Right kidney (tissue), 1 donor: ENCODE measurements at regions not wholly inside any gene's neighbourhood (a gene's known extent, or its start where the extent isn't known, plus 50 kb on each side); places are given as distances from the start of the nearest gene placed in this dataset.

ENCODE experiments used
- DNase-seq: peaks from one replicate; pipeline ENCODE4 v3.0.0-alpha.2; 2016

GRCh38 chr17:73987845-73988509, 215.5 kb upstream of the RPL38 start:
- no peak for DNase-seq

- DNase-seq: no peak
Observed at GRCh38 chr17:73989671-73990070, 213.8 kb upstream of the RPL38 start.

GRCh38 chr17:73990290-73990689, 213.2 kb upstream of the RPL38 start:
- DNase-seq: no peak

GRCh38 chr17:73991260-73991659, 212.2 kb upstream of the RPL38 start:
- DNase-seq: no peak

DNA sequence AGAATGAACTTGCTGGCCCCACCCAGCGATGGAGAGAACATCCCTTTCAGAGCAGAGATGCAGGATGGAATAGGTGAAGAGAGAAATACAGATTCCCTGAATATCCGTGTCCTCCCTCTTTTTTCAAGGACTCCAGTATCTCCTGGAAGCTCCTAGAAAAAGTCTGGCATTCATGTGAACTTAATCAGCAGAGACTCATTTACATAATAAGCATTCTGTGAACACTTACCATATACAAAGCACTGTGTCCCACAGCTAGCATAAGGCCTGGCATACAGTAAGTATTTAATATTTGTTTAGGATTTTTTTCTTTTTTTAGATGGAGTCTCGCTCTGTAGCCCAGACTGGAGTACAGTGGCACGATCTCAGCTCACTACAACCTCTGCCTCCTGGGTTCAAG, 208.5 kb upstream of the RPL38 start:
- DNase-seq: no peak

DNA sequence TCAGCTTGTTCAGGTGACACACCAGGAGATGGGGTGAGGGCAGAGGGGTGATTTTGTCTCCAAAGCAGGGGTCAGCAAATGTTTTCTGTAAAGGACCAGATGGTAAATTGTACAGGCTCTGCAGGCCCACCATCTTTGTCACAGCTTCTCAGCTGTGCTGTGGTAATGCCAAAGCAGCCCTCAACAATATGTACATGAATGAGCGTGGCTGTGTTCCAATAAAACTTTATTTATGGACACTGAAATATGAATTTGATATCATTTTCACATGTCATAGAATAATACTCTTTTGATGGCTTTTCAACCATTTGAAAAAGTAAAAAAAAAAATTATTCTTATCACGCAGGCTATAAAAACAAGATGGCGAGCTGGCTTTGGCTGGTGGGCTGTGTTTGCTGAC, 206.4 kb upstream of the RPL38 start:
- no peak for DNase-seq

DNA sequence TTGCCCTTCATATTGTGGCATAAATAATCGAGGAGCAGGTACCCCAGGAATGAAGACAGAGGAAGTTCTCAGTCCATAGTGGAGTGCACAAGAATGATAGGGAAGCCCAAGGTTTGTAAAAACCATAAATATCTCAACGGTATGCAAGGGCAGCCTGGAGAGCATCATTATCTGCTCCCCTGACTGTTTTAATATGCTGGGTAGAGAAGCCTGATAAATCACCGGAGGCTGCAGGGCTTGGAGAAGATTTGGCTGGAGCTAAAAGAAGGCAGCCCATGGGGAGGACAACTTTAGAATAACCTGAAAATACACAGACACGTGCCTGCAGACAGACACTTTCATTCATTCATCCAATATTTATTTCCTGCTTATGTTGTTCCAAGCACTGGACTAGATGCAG, 205.2 kb upstream of the RPL38 start:
- DNase-seq: no peak

GRCh38 chr17:73998653-73999645, 204.5 kb upstream of the RPL38 start:
- peak; percentile 66 for DNase-seq

DNA sequence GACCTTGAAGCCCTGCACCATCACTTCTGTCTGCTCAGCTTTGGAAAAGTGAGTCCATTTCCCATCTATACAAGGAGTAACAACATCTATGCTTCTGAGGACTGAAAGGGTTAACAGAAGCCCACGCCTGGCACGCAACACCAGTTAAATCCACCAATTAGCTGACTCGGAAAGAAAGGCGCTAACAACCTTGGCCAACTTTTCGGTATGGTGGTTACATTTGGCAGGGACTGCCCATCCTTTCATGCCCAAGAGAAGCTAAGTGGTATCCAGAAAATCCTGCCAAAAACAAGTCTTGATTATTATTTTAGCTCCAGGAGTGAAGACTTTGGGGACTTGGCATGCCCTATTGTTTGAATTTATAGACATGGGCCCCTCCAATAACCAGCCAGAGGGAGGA, 202.3 kb upstream of the RPL38 start:
- DNase-seq: no peak

- DNase-seq: no peak
Observed at GRCh38 chr17:74002241-74002640, 201.2 kb upstream of the RPL38 start.

DNA sequence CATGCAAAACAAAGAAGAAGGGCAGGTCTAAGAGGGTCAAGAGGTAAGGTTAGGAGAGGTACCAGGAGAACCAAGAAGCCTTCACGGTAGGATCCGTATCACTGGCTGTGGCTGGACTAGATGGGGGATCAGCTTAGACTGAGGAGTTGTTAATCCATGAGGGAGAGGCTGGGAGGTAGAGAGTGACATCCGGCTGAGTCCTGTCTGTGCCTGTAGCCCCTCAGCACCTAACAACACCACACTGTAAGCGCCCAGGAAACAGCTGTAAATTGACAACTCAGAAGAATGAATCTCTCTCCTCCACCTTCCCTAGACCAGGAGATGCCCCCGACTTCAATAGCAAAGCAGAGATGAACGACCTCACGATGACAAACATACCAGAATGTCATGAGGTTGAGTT, 199.4 kb upstream of the RPL38 start:
- no peak for DNase-seq

DNA sequence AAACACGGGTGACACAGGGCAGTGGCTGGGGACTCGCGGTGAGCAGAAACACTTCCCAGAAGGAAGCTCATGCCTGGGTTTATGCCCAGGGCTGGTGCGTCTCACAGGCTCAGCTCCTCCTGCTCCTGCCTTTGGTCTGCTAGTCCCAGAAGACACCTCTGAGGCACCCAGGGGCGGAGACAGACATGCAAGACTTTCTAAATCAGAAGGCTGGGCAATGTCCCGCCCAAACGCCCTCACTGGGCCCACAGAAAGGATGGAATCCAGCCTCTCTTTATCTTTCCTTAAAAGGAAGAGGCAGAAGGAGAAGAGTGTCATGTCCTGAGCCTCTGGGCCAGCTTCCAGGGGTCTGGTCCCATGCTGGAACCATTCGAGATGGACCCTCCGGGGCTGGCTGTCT, 197.7 kb upstream of the RPL38 start:
- no peak for DNase-seq

DNA sequence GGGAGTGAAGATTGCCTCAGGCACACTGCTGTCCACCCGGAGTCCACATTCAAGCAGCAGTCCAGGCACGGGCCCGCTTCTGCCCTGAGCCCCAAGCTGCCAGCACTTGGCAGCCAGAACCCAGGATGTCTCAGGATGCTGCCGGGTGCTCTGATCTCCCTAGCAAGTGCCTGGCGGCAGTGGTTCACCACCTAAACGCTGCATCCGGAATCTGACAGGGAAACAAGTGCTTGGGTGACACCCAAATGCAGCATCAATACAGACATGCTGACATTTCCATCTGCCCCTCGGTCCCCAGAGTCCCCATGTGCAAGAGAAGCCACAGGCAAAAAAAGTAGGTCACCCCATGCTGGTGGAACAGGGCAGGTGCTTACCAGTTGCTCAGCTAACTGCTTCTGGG, 197.1 kb upstream of the RPL38 start:
- DNase-seq: no peak

- DNase-seq: no peak
Observed at GRCh38 chr17:74008196-74008595, 195.3 kb upstream of the RPL38 start.

DNA sequence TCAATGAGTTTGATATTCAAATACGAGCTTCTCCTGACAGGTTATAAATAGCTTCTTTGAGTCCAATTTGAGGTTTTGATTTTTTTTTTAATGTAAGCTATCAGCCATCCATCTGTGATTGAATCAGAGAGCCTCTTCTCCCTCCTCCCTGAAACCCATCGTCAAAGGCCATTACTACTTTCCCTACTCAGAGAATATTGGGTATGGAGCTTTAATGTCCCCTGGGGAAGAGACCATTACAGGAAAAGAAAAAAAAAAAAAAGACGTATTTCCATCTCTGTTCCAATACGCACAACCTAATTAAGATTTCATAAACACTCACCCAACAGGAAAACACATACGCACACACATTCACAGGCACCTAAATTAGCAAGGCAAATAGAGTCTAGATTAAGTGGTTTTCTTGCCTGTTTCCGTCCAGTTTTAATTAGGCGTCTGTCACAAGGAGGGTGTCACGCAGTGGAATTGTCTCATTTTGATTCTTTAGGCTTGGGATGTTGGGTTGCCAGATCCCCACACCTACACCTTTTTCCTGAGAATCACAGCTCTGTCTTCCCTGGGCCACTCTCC, 194.3 kb upstream of the RPL38 start:
- no peak for DNase-seq

GRCh38 chr17:74010903-74011302, 192.6 kb upstream of the RPL38 start:
- no peak for DNase-seq

GRCh38 chr17:74011966-74012365, 191.5 kb upstream of the RPL38 start:
- DNase-seq: peak; percentile 22

DNA sequence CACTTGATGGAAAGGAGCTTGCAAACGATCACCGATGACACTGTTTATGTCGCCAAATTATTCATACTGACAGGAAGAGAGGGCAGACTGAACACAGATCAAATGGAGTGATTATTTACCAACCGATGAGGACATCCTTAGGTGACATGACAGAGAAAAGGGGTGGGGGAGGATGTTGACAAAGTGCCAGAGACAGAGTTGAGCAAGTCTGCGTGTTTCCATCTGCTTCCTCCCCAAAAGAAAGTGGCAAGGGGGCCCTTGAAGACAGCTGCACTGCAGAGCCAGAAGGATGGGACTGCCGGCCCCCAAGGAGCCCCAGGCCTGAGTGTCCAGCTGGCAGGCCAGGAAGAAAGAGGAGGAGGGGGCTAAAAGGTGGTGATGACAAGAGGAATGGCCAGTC, 191.0 kb upstream of the RPL38 start:
- peak; percentile 16 for DNase-seq

DNA sequence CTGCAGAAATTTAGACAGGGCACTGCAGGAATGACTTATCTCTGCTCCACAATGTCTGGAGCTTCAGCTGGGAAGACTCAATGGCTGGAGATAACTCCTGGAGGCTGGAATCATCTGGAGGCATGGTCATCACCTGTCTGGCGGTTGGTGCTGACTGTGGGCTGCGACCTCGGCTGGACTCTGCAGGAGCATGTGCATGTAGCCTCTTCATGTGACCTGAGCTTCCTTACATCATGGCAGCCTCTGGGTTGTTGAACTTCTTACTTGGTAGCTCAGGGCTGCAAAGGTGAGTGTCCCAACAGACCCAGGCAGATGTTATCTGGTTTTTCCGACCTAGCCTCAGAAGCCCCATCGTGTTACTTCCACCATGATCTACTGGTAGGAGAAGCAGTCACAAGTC, 188.2 kb upstream of the RPL38 start:
- no peak for DNase-seq

DNA sequence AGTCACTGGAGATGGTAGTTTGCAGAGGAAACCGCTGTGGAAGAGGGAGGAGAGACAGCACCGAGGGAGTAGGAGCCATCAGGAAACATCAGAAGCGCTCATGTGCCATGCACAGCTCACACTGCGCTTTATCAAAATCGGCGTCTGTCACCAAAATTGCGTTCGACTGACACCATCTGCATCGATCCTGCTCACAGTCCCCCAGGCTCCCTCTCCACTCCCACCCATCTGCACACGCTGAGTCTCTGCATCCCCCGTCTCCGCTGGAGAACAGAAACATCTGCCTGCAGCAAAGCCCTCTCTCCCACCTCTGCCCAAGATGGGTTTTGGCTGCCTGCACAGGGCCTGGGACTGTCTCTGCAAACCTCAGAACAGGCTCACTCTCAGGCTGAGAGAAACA, 187.5 kb upstream of the RPL38 start:
- no peak for DNase-seq

- DNase-seq: no peak
Observed at GRCh38 chr17:74016461-74016860, 187.0 kb upstream of the RPL38 start.

DNA sequence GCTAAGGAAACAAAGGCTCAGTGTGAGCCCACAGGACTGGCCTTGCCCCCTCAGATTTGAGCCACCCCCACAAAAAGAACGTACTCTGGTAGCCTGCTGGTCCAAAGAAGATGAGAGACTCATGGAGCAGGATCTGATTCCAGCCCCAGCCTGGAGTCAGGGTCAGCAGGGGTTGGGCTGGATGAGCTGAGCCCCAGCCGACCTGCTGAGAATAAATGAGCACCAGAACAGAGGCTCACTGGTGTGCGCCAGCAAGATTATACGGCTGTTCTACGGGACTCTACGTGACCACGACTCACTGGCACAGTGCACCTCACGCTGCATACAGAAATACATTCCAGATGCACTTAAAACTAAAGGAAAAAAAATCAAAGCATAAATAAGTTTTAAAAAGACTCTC, 186.0 kb upstream of the RPL38 start:
- no peak for DNase-seq

GRCh38 chr17:74018115-74018514, 185.4 kb upstream of the RPL38 start:
- no peak for DNase-seq

DNA sequence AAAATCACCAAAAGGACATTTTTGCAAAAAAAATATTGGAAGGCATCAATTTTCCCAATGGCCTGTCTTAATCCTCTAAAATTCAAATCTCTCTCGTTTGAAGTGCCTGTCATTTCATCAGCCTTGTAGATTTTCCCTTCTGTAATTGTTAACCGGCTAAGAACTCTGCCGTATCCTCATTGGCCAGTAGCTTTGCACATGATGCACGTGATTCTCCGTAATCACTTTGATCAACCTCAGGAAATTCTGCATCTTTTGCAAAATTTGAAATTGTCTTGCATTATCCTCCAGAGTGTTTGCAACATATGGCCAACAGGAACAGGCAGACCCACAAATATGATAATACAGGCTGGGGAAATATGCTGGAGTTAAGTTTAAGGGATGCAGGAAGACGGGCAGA, 184.2 kb upstream of the RPL38 start:
- no peak for DNase-seq
